ENCODE measurements at regions not wholly inside any gene's neighbourhood (a gene's known extent, or its start where the extent isn't known, plus 50 kb on each side); places are given as distances from the start of the nearest gene placed in this dataset.
"Not testable (repeated sequence)": the region's sequence is repeated elsewhere in the genome, so short reads cannot be mapped to it uniquely, and the experiment has no call there.

DNA sequence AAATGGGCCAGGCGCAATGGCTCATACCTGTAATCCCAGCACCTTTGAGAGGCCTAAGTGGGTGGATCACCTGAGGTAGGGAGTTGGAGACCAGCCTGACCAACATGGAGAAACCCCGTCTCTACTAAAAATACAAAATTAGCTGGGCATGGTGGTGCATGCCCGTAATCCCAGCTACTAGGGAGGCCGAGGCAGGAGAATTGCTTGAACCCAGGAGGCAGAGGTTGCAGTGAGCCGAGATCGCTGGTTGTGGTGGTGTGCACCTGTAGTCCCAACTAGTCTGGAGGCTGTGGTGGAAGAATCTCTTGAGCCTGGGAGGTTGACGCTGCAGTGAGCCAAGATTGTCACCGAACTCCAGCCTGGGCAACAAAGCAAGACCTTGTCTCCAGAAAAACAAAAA, 50.5 kb upstream of the ZNF217 start:
- not testable (repeated sequence) for DNase-seq (ENCODE audit: low spot score)

Data from NAMALWA (cell line).